ENCODE measurements at regions not wholly inside any gene's neighbourhood (a gene's known extent, or its start where the extent isn't known, plus 50 kb on each side); places are given as distances from the start of the nearest gene placed in this dataset.

- H3K27me3 ChIP-seq: no peaks in the 10 kb centered on the region
- H3K27ac ChIP-seq: no peak overlapping the region
- no peak overlapping the region for H3K4me3 ChIP-seq
- no peak for TF ChIP-seq CTCF (IDR thresholded peaks at IDR 0.05)
- intact Hi-C loops (cut with DNase I): no loop called here
- H3K4me1 ChIP-seq: no peaks in the 10 kb centered on the region
- DNase-seq (no peak), ATAC-seq (no peak)
- no peaks in the 10 kb centered on the region for H3K9me3 ChIP-seq
- no peaks in the 10 kb centered on the region for H3K36me3 ChIP-seq
Observed at GRCh38 chr6:44676826-44677433, 289.4 kb downstream of the CDC5L start.

DNA sequence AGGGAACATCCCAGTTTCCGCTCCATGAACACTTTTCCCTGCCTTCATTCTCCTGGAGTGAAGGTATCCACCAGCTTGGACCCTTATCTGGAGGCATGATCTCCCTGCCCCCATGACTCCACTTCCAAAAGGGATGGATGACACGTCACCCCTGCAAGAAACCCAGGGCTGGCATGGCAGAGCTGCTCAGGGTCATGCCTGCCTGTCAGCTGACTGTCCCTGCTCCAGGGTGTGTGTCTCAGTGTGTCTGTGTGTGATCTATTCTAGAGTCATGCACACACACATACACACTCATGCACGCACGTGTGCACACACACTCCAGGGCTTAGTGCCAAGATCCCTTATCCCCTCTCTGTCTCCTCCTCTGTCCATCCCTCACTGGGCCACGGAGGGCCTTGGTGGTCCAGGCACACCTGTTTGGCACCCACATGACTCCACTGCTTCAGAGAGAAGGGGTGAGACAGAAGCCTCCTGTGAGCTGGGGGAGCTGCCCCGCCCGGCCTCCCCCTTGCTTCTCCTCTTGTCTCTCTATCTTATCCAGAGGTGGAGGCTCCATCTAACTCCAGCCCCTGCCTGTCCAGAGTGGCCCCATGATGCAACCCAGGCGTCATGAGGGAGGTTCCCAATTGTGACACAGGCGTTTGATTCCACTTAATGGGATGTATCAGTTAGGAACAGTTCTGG lies 290.9 kb downstream of the CDC5L start:
- Histone ChIP-seq H3K36me3 (no peaks in the 10 kb centered on the region), H3K9me3 (no peaks in the 10 kb centered on the region), H3K27me3 (no peaks in the 10 kb centered on the region), H3K27ac (no peak overlapping the region), H3K4me3 (no peak overlapping the region), H3K4me1 (no peaks in the 10 kb centered on the region)
- ATAC-seq: no peak
- DNase-seq: no peak
- TF ChIP-seq CTCF (IDR thresholded peaks at IDR 0.05): no peak
- intact Hi-C loops (cut with DNase I): no loop called here

DNA sequence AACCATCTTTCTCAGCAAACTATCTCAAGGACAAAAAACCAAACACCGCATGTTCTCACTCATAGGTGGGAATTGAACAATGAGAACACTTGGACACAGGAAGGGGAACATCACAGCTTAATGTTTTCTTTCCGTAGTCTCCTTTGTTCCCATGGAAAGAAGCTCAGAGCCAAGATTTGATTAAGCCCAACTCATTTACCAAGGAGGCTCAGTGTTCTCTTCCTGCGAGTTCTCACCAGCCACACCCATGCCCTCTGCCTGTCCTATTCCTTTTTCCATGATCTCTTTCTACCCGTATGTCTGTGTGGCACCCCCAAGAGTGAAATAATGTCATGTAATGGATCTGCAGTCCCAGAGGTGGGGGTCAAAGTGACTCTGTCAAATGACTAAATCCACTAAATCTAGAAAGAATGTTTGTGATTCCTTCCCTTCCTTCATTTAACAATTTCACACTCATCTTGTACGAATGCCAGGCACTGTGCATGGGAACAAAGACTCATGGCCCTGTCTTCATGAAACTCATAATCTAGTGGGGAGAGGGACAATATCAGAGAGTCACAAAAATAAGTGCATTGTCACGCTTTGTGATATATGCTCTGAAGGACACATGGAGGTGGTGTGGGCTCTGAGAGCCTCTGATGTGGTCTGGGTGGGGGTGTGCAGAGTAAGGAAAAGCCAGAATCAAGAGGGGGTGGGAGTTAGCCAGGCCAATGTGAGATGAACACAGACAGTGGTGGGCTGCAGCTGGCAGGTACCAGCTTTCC lies 292.1 kb downstream of the CDC5L start:
- no peak for TF ChIP-seq CTCF (IDR thresholded peaks at IDR 0.05)
- intact Hi-C loops (cut with DNase I): no loop called here
- no peak for ATAC-seq

GRCh38 chr6:44680202-44680720 lies 292.8 kb downstream of the CDC5L start:
- ATAC-seq: no peak
- intact Hi-C loops (cut with DNase I): no loop called here
- no peaks in the 10 kb centered on the region for H3K36me3 ChIP-seq
- H3K27me3 ChIP-seq: no peaks in the 10 kb centered on the region
- H3K4me1 ChIP-seq: no peaks in the 10 kb centered on the region
- DNase-seq: no peak
- no peak overlapping the region for H3K4me3 ChIP-seq
- no peak overlapping the region for H3K27ac ChIP-seq
- no peak for TF ChIP-seq CTCF (IDR thresholded peaks at IDR 0.05)
- no peaks in the 10 kb centered on the region for H3K9me3 ChIP-seq

More for the DNA sequence above, 292.1 kb downstream of the CDC5L start:
- Histone ChIP-seq H3K27me3 (no peaks in the 10 kb centered on the region), H3K9me3 (no peaks in the 10 kb centered on the region), H3K4me1 (no peaks in the 10 kb centered on the region), H3K36me3 (no peaks in the 10 kb centered on the region), H3K27ac (no peak overlapping the region), H3K4me3 (no peak overlapping the region)
- DNase-seq: no peak

DNA sequence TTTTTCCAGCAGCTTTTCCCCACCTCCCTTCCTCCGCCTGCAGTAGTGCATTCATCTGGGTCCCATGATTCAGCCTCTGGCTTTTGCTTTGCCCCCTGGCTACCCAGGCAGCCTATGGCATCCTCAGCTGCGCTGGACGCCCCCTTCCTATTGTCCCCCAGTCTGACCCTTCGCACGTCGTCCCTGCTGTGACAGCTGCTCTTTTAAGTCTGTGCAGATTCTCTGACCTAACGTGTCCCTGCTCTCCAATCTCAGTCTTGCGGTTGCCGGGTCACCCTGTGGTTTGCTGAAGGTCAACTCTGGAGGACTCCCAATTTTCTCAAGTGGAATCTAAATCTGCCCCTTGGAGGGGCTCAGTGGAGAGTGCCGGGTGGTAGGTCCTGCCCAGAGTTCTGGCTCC lies 294.3 kb downstream of the CDC5L start:
- Histone ChIP-seq H3K4me3 (no peak overlapping the region), H3K27ac (no peak overlapping the region), H3K4me1 (no peaks in the 10 kb centered on the region), H3K36me3 (no peaks in the 10 kb centered on the region), H3K9me3 (no peaks in the 10 kb centered on the region), H3K27me3 (no peaks in the 10 kb centered on the region)
- no peak for ATAC-seq
- no peak for TF ChIP-seq CTCF (IDR thresholded peaks at IDR 0.05)
- intact Hi-C loops (cut with DNase I): no loop called here
- DNase-seq: no peak

Measured in upper lobe of right lung (tissue), 1 donor.